ENCODE measurements at regions not wholly inside any gene's neighbourhood (a gene's known extent, or its start where the extent isn't known, plus 50 kb on each side); places are given as distances from the start of the nearest gene placed in this dataset.

GRCh38 chrX:39509157-39509556 is 588.6 kb downstream of the BCOR start:
- TF ChIP-seq EZH2phosphoT487 (IDR thresholded peaks at IDR 0.05; ENCODE audit: insufficient read depth, low read depth) (no peak), EZH2 (IDR thresholded peaks at IDR 0.05; ENCODE audit: insufficient read depth, poor library complexity, severe bottlenecking) (no peak)
